SK-N-MC (cell line): ENCODE measurements at regions not wholly inside any gene's neighbourhood (a gene's known extent, or its start where the extent isn't known, plus 50 kb on each side); places are given as distances from the start of the nearest gene placed in this dataset.

Experiments used
- EZH2 ChIP-seq: fragments of 200-600 bp; sonication (generic); IDR thresholded peaks from one replicate; pipeline ENCODE4 v1.6.1; 2017; ENCODE audit warnings: antibody characterized with exemption
- FOXP2 ChIP-seq: optimal IDR thresholded peaks from 2 replicates; pipeline ENCODE3; 2011; ENCODE audit warnings: mild to moderate bottlenecking, moderate library complexity; ENCODE audit not compliant: insufficient read depth; ENCODE audit errors: extremely low read length, control extremely low read depth
- POLR2AphosphoS5 ChIP-seq: IDR thresholded peaks from 2 replicates; pipeline ENCODE4 v1.6.1; 2012; ENCODE audit warnings: mild to moderate bottlenecking, low read depth, low read length, borderline replicate concordance

- TF ChIP-seq POLR2AphosphoS5 (no peak), EZH2 (no peak), FOXP2 (no peak)
These were observed 152.6 kb upstream of the EXOC2 start for GRCh38 chr6:845566-845965.
